HEK293 (cell line): ENCODE measurements at regions not wholly inside any gene's neighbourhood (a gene's known extent, or its start where the extent isn't known, plus 50 kb on each side); places are given as distances from the start of the nearest gene placed in this dataset.

Experiments used
- BCL11B ChIP-seq: fragments of 450-650 bp; formaldehyde crosslinking; IDR thresholded peaks from 2 replicates; pipeline ENCODE4 v1.5.1; 2016; ENCODE audit warnings: low read depth, missing biosample characterization, missing genetic modification characterization
- YY1 ChIP-seq: fragments of 450-650 bp; formaldehyde crosslinking; IDR thresholded peaks from 2 replicates; pipeline ENCODE4 v1.5.1; 2018; ENCODE audit warnings: missing biosample characterization, missing genetic modification characterization
- ZNF140 ChIP-seq: fragments of 450-650 bp; formaldehyde crosslinking; IDR thresholded peaks from 2 replicates; pipeline ENCODE4 v1.5.1; 2016; ENCODE audit warnings: missing biosample characterization, missing genetic modification characterization
- ZNF157 ChIP-seq: fragments of 450-650 bp; formaldehyde crosslinking; IDR thresholded peaks from 2 replicates; pipeline ENCODE4 v1.5.1; 2016; ENCODE audit warnings: missing biosample characterization, missing genetic modification characterization
- ZNF266 ChIP-seq: fragments of 450-650 bp; formaldehyde crosslinking; IDR thresholded peaks from 2 replicates; pipeline ENCODE4 v1.5.1; 2016; ENCODE audit warnings: missing biosample characterization, missing genetic modification characterization, low read depth
- ZNF473 ChIP-seq: fragments of 450-650 bp; formaldehyde crosslinking; IDR thresholded peaks from 2 replicates; pipeline ENCODE4 v1.5.1; 2017; ENCODE audit warnings: missing biosample characterization, missing genetic modification characterization
- ZNF623 ChIP-seq: fragments of 450-650 bp; formaldehyde crosslinking; IDR thresholded peaks from 2 replicates; pipeline ENCODE4 v1.5.1; 2016; ENCODE audit warnings: missing biosample characterization, missing genetic modification characterization
- ZNF768 ChIP-seq: fragments of 450-650 bp; formaldehyde crosslinking; IDR thresholded peaks from 2 replicates; pipeline ENCODE4 v1.5.1; 2018; ENCODE audit warnings: missing biosample characterization, mild to moderate bottlenecking, missing genetic modification characterization
- TF ChIP-seq, protein P1 (sequence below): fragments of 450-650 bp; formaldehyde crosslinking; IDR thresholded peaks from 2 replicates; pipeline ENCODE4 v1.5.1; 2016; ENCODE audit warnings: missing biosample characterization, missing genetic modification characterization

- no peak for TF ChIP-seq ZNF623
- no peak for TF ChIP-seq ZNF768 (tag by site-specific recombination)
- no peak for TF ChIP-seq ZNF140 (tag by site-specific recombination)
- TF ChIP-seq, protein P1, sequence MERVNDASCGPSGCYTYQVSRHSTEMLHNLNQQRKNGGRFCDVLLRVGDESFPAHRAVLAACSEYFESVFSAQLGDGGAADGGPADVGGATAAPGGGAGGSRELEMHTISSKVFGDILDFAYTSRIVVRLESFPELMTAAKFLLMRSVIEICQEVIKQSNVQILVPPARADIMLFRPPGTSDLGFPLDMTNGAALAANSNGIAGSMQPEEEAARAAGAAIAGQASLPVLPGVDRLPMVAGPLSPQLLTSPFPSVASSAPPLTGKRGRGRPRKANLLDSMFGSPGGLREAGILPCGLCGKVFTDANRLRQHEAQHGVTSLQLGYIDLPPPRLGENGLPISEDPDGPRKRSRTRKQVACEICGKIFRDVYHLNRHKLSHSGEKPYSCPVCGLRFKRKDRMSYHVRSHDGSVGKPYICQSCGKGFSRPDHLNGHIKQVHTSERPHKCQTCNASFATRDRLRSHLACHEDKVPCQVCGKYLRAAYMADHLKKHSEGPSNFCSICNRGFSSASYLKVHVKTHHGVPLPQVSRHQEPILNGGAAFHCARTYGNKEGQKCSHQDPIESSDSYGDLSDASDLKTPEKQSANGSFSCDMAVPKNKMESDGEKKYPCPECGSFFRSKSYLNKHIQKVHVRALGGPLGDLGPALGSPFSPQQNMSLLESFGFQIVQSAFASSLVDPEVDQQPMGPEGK (tag by site-specific recombination), result no peak
- no peak for TF ChIP-seq ZNF266 (tag by site-specific recombination)
- no peak for TF ChIP-seq YY1 (tag by site-specific recombination)
- no peak for TF ChIP-seq ZNF157 (tag by site-specific recombination)
- TF ChIP-seq ZNF473, result no peak
- TF ChIP-seq BCL11B (tag by site-specific recombination), result no peak
These were observed 173.6 kb upstream of the ARG1 start for GRCh38 chr6:131399433-131399832.
